Progenitor cell of endocrine pancreas (in vitro differentiated cells): ENCODE measurements at regions not wholly inside any gene's neighbourhood (a gene's known extent, or its start where the extent isn't known, plus 50 kb on each side); places are given as distances from the start of the nearest gene placed in this dataset.
A peak's percentile ranks its signal among the peaks of the same experiment; 100 is the strongest.

Source experiments
- DNase-seq: peaks from one replicate; pipeline ENCODE4 v3.0.0; 2021; ENCODE audit warnings: low spot score; ENCODE audit not compliant: unreplicated experiment
- H3K27ac Mint-ChIP-seq: 2 replicates; pipeline ENCODE4 v1.8.0; 2021; ENCODE audit warnings: mild to moderate bottlenecking, moderate library complexity, mixed read lengths
- H3K27me3 Mint-ChIP-seq: 2 replicates; pipeline ENCODE4 v1.8.0; 2021; ENCODE audit warnings: mixed read lengths
- H3K36me3 Mint-ChIP-seq: 2 replicates; pipeline ENCODE4 v1.8.0; 2022; ENCODE audit warnings: mixed read lengths; ENCODE audit not compliant: insufficient read depth
- H3K4me1 Mint-ChIP-seq: 2 replicates; pipeline ENCODE4 v1.8.0; 2021; ENCODE audit warnings: low read depth, mixed read lengths
- H3K4me3 Mint-ChIP-seq: 2 replicates; pipeline ENCODE4 v1.8.0; 2021; ENCODE audit warnings: low read depth, mild to moderate bottlenecking, moderate library complexity, mixed read lengths
- H3K9me3 Mint-ChIP-seq: 2 replicates; pipeline ENCODE4 v1.8.0; 2021; ENCODE audit warnings: low read depth, mixed read lengths
- TF ChIP-seq, protein P1 (sequence below): fragments of 200-600 bp; sonication (generic); IDR thresholded peaks from one replicate; pipeline ENCODE4 v1.5.0; 2021; ENCODE audit warnings: antibody characterized with exemption, mild to moderate bottlenecking; ENCODE audit not compliant: unreplicated experiment

DNA sequence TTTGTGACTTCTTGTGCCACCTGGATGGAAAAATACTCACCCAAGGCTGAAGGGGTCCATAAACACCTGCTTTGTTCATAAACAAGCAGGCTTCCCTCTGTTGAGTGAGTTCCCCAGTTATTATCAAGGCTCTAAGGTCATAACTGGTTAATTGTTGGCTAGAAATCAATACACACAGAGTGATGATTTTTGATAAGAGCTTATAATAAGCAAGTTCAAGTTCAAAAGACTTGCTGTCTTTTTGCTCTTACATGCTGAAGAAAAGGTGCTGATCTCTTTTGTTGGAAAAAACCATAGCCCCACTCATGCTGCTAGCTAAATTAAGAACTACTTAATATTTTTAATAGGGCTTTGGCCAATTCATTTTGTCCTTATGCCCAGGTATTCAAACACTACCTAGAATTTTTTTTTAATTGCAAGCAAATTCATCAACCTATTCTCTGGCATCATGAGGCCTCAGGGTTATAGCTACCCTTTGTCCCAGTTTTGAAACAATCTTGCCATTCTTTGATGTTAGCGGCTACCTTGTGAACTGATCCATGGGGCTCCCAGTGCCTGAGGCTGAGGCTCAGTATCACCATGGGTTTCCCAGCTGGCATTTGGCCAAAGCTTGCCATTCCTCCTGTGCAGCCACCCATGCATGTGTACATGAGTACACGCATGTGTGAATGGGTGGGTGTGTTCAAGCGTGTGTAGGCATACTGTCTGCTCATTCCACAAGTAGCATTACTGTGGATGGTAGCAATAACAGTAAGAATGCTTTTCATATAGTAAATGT, 127.6 kb upstream of the LPP start:
- no peaks in the 10 kb centered on the region for H3K36me3 Mint-ChIP-seq
- TF ChIP-seq, protein P1, sequence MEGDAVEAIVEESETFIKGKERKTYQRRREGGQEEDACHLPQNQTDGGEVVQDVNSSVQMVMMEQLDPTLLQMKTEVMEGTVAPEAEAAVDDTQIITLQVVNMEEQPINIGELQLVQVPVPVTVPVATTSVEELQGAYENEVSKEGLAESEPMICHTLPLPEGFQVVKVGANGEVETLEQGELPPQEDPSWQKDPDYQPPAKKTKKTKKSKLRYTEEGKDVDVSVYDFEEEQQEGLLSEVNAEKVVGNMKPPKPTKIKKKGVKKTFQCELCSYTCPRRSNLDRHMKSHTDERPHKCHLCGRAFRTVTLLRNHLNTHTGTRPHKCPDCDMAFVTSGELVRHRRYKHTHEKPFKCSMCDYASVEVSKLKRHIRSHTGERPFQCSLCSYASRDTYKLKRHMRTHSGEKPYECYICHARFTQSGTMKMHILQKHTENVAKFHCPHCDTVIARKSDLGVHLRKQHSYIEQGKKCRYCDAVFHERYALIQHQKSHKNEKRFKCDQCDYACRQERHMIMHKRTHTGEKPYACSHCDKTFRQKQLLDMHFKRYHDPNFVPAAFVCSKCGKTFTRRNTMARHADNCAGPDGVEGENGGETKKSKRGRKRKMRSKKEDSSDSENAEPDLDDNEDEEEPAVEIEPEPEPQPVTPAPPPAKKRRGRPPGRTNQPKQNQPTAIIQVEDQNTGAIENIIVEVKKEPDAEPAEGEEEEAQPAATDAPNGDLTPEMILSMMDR: no peak
- peaks cover 30% of the 10 kb centered on the region for H3K4me1 Mint-ChIP-seq
- H3K27ac Mint-ChIP-seq: no peak overlapping the region
- no peak for DNase-seq
- no peak overlapping the region for H3K4me3 Mint-ChIP-seq
- H3K27me3 Mint-ChIP-seq: peaks cover 15% of the 10 kb centered on the region
- H3K9me3 Mint-ChIP-seq: no peaks in the 10 kb centered on the region

DNA sequence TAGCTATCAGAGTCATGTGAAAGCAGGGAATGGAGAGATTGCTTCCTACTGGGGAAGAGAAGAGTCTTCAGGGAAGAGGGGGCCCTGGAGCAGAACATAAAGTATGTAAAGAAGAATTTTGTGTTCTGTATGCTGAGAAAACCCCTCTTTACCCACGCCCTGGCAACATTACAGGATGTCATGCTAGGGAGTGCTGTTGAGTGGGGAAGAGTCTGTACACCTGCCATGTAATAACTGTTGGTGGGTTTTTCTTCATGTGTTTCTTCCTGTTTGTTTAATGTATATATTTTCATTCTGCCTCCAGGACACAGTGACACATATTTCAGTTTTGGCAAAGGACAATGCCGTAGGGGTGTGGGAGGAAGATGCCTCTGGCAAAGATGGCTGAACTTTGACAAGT, 122.8 kb upstream of the LPP start:
- Mint-ChIP-seq H3K27me3 (peaks cover 19% of the 10 kb centered on the region), H3K4me3 (no peak overlapping the region), H3K4me1 (peaks cover 18% of the 10 kb centered on the region), H3K9me3 (peaks cover 7% of the 10 kb centered on the region), H3K27ac (no peak overlapping the region), H3K36me3 (peaks cover 4% of the 10 kb centered on the region)
- DNase-seq: no peak
- TF ChIP-seq, protein P1: no peak

DNA sequence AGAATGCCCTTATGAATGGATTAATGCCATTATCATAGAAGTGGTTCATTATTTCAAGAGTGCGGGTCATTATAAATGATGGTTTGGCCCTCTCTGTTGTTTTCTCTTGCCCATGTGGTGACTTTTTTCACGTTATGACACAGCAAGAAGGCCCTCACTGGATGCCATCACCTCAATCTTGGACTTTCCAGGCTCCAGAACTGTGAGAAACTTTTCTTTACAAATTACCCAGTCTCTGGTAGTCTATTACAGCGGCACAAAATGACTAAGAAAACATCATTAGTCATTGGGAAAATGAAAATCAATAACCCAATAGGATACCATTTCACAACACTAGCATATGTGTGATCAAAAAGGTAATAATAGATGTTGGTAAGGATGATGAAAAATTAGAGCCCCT, 119.0 kb upstream of the LPP start:
- no peak overlapping the region for H3K27ac Mint-ChIP-seq
- H3K4me3 Mint-ChIP-seq: no peak overlapping the region
- H3K27me3 Mint-ChIP-seq: peaks cover 30% of the 10 kb centered on the region
- TF ChIP-seq, protein P1: no peak
- H3K9me3 Mint-ChIP-seq: peaks cover 7% of the 10 kb centered on the region
- H3K4me1 Mint-ChIP-seq: peaks cover 34% of the 10 kb centered on the region
- peaks cover 4% of the 10 kb centered on the region for H3K36me3 Mint-ChIP-seq
- DNase-seq: no peak

DNA sequence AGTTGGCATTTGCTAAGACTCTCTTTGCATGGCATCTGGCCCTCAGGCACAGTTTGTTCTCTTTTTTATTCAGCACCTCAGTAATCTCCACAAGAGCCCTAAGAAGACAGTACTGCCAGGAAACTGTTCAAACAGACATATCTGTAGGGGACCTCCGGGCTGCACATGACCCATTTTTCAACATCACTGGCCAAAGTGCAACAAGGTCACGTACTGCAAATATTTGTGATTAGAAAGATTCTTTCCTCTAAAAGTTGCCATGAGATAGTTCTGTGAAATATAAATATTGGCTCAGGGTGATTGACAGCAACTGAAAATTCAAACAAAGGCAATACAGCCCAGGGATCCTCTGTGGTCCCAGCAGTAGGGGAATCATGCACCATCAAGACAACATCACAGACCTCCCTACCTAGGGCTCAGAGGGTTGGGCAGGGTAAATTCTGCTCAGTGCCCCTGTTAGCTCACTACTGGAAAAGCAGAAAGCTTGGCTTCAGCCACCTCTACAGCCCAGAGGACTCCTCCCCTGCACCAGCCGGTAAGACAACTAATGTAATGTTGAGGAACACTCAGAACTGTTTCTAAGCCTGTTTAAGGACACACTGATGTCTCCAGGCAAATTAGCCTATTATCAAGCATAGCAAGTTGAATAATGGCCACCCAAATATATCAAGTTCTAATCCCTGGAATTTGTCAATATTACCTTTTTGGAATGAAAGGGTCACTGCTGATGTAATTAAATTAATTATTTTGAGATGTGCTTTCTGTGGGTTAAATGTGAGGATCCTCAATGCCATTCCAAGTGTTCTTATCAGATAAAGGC, 117.4 kb upstream of the LPP start:
- H3K27ac Mint-ChIP-seq: peak overlapping the region; percentile 29
- peaks cover 37% of the 10 kb centered on the region for H3K4me1 Mint-ChIP-seq
- H3K4me3 Mint-ChIP-seq: peak overlapping the region; percentile 19
- H3K36me3 Mint-ChIP-seq: peaks cover 4% of the 10 kb centered on the region
- H3K27me3 Mint-ChIP-seq: peaks cover 35% of the 10 kb centered on the region
- TF ChIP-seq, protein P1: no peak
- no peak for DNase-seq
- peaks cover 7% of the 10 kb centered on the region for H3K9me3 Mint-ChIP-seq

DNA sequence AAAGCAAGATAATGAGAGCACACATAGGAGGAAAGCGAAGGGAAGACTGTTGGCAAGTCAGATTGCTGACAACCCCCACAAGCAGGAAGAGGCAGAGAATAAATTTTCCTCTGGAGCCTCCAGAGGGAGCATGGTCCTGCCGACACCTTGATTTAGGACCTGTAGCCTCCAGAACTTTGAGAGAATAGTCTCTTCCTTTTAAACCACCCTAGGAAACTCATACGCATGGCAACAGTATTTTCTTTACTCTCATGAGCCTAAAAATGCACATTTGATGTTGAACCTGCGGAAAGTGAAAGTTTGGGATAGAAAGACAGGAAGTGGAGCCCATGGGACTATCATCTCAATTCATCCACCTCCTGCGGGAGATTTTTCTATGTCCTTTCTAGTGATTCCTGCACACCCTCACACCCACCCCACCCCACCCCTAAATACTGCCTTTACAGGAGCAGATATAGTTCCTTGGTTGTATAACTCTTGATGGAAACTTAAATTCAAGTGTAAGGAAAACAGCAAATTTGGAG, 116.7 kb upstream of the LPP start:
- TF ChIP-seq, protein P1: peak; percentile 58
- Mint-ChIP-seq H3K27ac (no peak overlapping the region), H3K36me3 (peaks cover 4% of the 10 kb centered on the region), H3K9me3 (peaks cover 7% of the 10 kb centered on the region), H3K4me3 (no peak overlapping the region), H3K27me3 (peaks cover 37% of the 10 kb centered on the region), H3K4me1 (peaks cover 37% of the 10 kb centered on the region)
- DNase-seq: no peak
